NCI-H2196 (cell line): ENCODE measurements at regions not wholly inside any gene's neighbourhood (a gene's known extent, or its start where the extent isn't known, plus 50 kb on each side); places are given as distances from the start of the nearest gene placed in this dataset.

Experiments
- DNase-seq: peaks from one replicate; lab custom pipeline; 2025; ENCODE audit not compliant: unreplicated experiment; lab: John Stamatoyannopoulos, UW

- no peak for DNase-seq
Measured at GRCh38 chr1:199151634-199152425, 513.0 kb downstream of the PTPRC start.

- no peak for DNase-seq
Measured at GRCh38 chr1:199152676-199153075, 513.8 kb downstream of the PTPRC start.

GRCh38 chr1:199155166-199156019 lies 516.6 kb downstream of the PTPRC start:
- no peak for DNase-seq

GRCh38 chr1:199157494-199157893 lies 518.7 kb downstream of the PTPRC start:
- DNase-seq, result no peak

- DNase-seq, result no peak
Measured at GRCh38 chr1:199160521-199161318, 521.9 kb downstream of the PTPRC start.

GRCh38 chr1:199161319-199161680 lies 522.5 kb downstream of the PTPRC start:
- DNase-seq, result no peak

GRCh38 chr1:199161766-199162303 lies 523.0 kb downstream of the PTPRC start:
- DNase-seq, result no peak

- DNase-seq, result no peak
Measured at GRCh38 chr1:199163267-199163666, 524.4 kb downstream of the PTPRC start.

GRCh38 chr1:199163670-199164069 lies 524.8 kb downstream of the PTPRC start:
- DNase-seq, result no peak

- no peak for DNase-seq
Measured at GRCh38 chr1:199167460-199167859, 528.6 kb downstream of the PTPRC start.

GRCh38 chr1:199168888-199169585 lies 530.2 kb downstream of the PTPRC start:
- no peak for DNase-seq

GRCh38 chr1:199170711-199171110 lies 531.9 kb downstream of the PTPRC start:
- DNase-seq, result no peak

GRCh38 chr1:199172171-199173124 lies 533.6 kb downstream of the PTPRC start:
- DNase-seq, result no peak

- DNase-seq, result no peak
Measured at GRCh38 chr1:199173356-199173755, 534.5 kb downstream of the PTPRC start.

GRCh38 chr1:199174336-199174735 lies 535.5 kb downstream of the PTPRC start:
- no peak for DNase-seq

GRCh38 chr1:199176713-199177112 lies 537.9 kb downstream of the PTPRC start:
- DNase-seq, result no peak

GRCh38 chr1:199177241-199177640 lies 538.4 kb downstream of the PTPRC start:
- DNase-seq, result no peak

- no peak for DNase-seq
Measured at GRCh38 chr1:199178646-199179045, 539.8 kb downstream of the PTPRC start.

- no peak for DNase-seq
Measured at GRCh38 chr1:199182186-199182843, 543.5 kb downstream of the PTPRC start.
